ENCODE measurements at regions not wholly inside any gene's neighbourhood (a gene's known extent, or its start where the extent isn't known, plus 50 kb on each side); places are given as distances from the start of the nearest gene placed in this dataset.

- Histone ChIP-seq H3K4me2 (replicated peaks; ENCODE audit: low read depth, low read length, poor library complexity, severe bottlenecking) (no peak overlapping the region), H3K27ac (ENCODE audit: low read length in 2 of 2) (no peak overlapping the region), H3K9me3 (ENCODE audit: control extremely low read depth in 1 of 3, control insufficient read depth in 2 of 3, insufficient read depth in 1 of 3, low read length in 2 of 3) (peaks cover 0 to 13% (median 0%) of the 10 kb centered on the region in 3 donors), H3K36me3 (replicated peaks in 1 of 2; ENCODE audit: control extremely low read depth in 1 of 2, control insufficient read depth in 1 of 2, extremely low read depth in 1 of 2, insufficient read depth in 2 of 2, low read length in 1 of 2) (no peaks in the 10 kb centered on the region), H3K4me1 (ENCODE audit: control insufficient read depth in 2 of 2, insufficient read depth in 2 of 2, low read length in 2 of 2) (no peaks in the 10 kb centered on the region), H3K9ac (ENCODE audit: low read length) (no peak overlapping the region), H3K79me2 (ENCODE audit: control insufficient read depth, insufficient read depth, low read length) (no peaks in the 10 kb centered on the region), H2AFZ (ENCODE audit: insufficient read depth, low read depth, low read length, poor library complexity, severe bottlenecking) (no peak overlapping the region), H3K4me3 (ENCODE audit: control extremely low read depth in 1 of 5, extremely low read depth in 1 of 5, insufficient read depth in 1 of 5, low read depth in 2 of 5, low read length in 4 of 5) (no peak overlapping the region), H4K20me1 (ENCODE audit: control insufficient read depth, insufficient read depth, low read length, poor library complexity, severe bottlenecking) (no peaks in the 10 kb centered on the region), H3K27me3 (replicated peaks in 1 of 4; ENCODE audit: control extremely low read depth in 1 of 4, control insufficient read depth in 3 of 4, insufficient read depth in 4 of 4, low read length in 3 of 4) (no peaks in the 10 kb centered on the region)
- intact Hi-C loops (cut with micrococcal nuclease): no loop called here
- Mint-ChIP-seq H3K4me3 (no peak overlapping the region), H3K27ac (no peak overlapping the region), H3K27me3 (no peaks in the 10 kb centered on the region), H3K9me3 (ENCODE audit: insufficient read depth) (no peaks in the 10 kb centered on the region), H3K4me1 (no peaks in the 10 kb centered on the region)
- DNase-seq: no peak
- no peak for ATAC-seq (ENCODE audit: low read depth)
- ChIA-PET POLR2A (no interaction called here), CTCF (no interaction called here)
- TF ChIP-seq EZH2 (IDR thresholded peaks at IDR 0.05; ENCODE audit: borderline replicate concordance, insufficient read depth, low read depth, low read length, poor library complexity, severe bottlenecking) (no peak), CTCF (IDR thresholded peaks at IDR 0.05) (no peak)
- 96% methylated on average over 5 of the region's 5 CpGs for WGBS (ENCODE audit: insufficient coverage)
Observed at GRCh38 chr18:45542043-45542442, 73.2 kb upstream of the SLC14A2 start.

GRCh38 chr18:45547910-45548309 is 67.4 kb upstream of the SLC14A2 start:
- intact Hi-C loops (cut with micrococcal nuclease): no loop called here
- TF ChIP-seq CTCF (IDR thresholded peaks at IDR 0.05): no peak
- no peak for TF ChIP-seq EZH2 (IDR thresholded peaks at IDR 0.05; ENCODE audit: borderline replicate concordance, insufficient read depth, low read depth, low read length, poor library complexity, severe bottlenecking)
- no peaks in the 10 kb centered on the region for H4K20me1 ChIP-seq (ENCODE audit: control insufficient read depth, insufficient read depth, low read length, poor library complexity, severe bottlenecking)
- ChIA-PET CTCF (no interaction called here), POLR2A (no interaction called here)
- H3K4me3 Mint-ChIP-seq: no peak overlapping the region
- H3K36me3 ChIP-seq (replicated peaks in 1 of 2; ENCODE audit: control extremely low read depth in 1 of 2, control insufficient read depth in 1 of 2, extremely low read depth in 1 of 2, insufficient read depth in 2 of 2, low read length in 1 of 2): no peaks in the 10 kb centered on the region
- 68% methylated on average over 2 of the region's 4 CpGs for WGBS (ENCODE audit: insufficient coverage)
- H3K27ac Mint-ChIP-seq: no peak overlapping the region
- H3K27me3 ChIP-seq (replicated peaks in 1 of 4; ENCODE audit: control extremely low read depth in 1 of 4, control insufficient read depth in 3 of 4, insufficient read depth in 4 of 4, low read length in 3 of 4): no peaks in the 10 kb centered on the region
- no peaks in the 10 kb centered on the region for H3K4me1 Mint-ChIP-seq
- H3K4me1 ChIP-seq (ENCODE audit: control insufficient read depth in 2 of 2, insufficient read depth in 2 of 2, low read length in 2 of 2): no peaks in the 10 kb centered on the region
- H2AFZ ChIP-seq (ENCODE audit: insufficient read depth, low read depth, low read length, poor library complexity, severe bottlenecking): no peak overlapping the region
- H3K79me2 ChIP-seq (ENCODE audit: control insufficient read depth, insufficient read depth, low read length): no peaks in the 10 kb centered on the region
- no peak overlapping the region for H3K27ac ChIP-seq (ENCODE audit: low read length in 2 of 2)
- H3K9me3 Mint-ChIP-seq (ENCODE audit: insufficient read depth): no peaks in the 10 kb centered on the region
- no peak for ATAC-seq (ENCODE audit: low read depth)
- DNase-seq: no peak
- H3K4me2 ChIP-seq (replicated peaks; ENCODE audit: low read depth, low read length, poor library complexity, severe bottlenecking): no peak overlapping the region
- H3K9ac ChIP-seq (ENCODE audit: low read length): no peak overlapping the region
- peaks cover 16% of the 10 kb centered on the region for H3K27me3 Mint-ChIP-seq
- H3K4me3 ChIP-seq (ENCODE audit: control extremely low read depth in 1 of 5, extremely low read depth in 1 of 5, insufficient read depth in 1 of 5, low read depth in 2 of 5, low read length in 4 of 5): no peak overlapping the region
- H3K9me3 ChIP-seq (ENCODE audit: control extremely low read depth in 1 of 3, control insufficient read depth in 2 of 3, insufficient read depth in 1 of 3, low read length in 2 of 3): no peaks in the 10 kb centered on the region
